Sigmoid colon (tissue), 6 donors: ENCODE measurements at regions not wholly inside any gene's neighbourhood (a gene's known extent, or its start where the extent isn't known, plus 50 kb on each side); places are given as distances from the start of the nearest gene placed in this dataset.

Experiments used
- DNase-seq: peaks from one replicate; pipeline ENCODE4 v3.0.0-alpha.2; 2019
- H3K27ac ChIP-seq, 4 donors: fragments of 200-600 bp; sonication (generic); one replicate each; pipeline ENCODE4 v1.5.1; 2016 to 2019; ENCODE audit warnings: mild to moderate bottlenecking in 1 of 4
- H3K27me3 ChIP-seq, 3 donors: fragments of 200-600 bp; sonication (generic); one replicate each; pipeline ENCODE4 v1.5.1; 2019; ENCODE audit warnings: mild to moderate bottlenecking in 1 of 3
- H3K36me3 ChIP-seq, 4 donors: fragments of 200-600 bp; sonication (generic); one replicate each; pipeline ENCODE4 v1.5.1; 2016 to 2019
- H3K4me1 ChIP-seq, 4 donors: fragments of 200-600 bp; sonication (generic); one replicate each; pipeline ENCODE4 v1.5.1; 2017 to 2019
- H3K4me3 ChIP-seq, 4 donors: fragments of 200-600 bp; sonication (generic); one replicate each; pipeline ENCODE4 v1.5.1; 2017 to 2019; ENCODE audit warnings: mild to moderate bottlenecking in 2 of 4, moderate library complexity in 1 of 4
- H3K9me3 ChIP-seq, 4 donors: fragments of 200-600 bp in 3 of 4; sonication (generic) in 3 of 4; one replicate each; pipeline versions ENCODE4 v1.5.1 to v1.6.1; 2013 to 2019
- CTCF ChIP-seq, 4 experiments: fragments of 450-650 bp in 3 of 4; fragments of 200-600 bp in 1 of 4; IDR thresholded peaks; one replicate each; pipeline ENCODE4 v1.5.1; 2016 to 2019; ENCODE audit warnings: antibody characterized with exemption in 4 of 4, mild to moderate bottlenecking in 3 of 4, moderate library complexity in 2 of 4
- EP300 ChIP-seq, 4 donors: sonication (generic); formaldehyde crosslinking; IDR thresholded peaks; one replicate each; pipeline ENCODE4 v1.6.1; 2017; ENCODE audit warnings: antibody characterized with exemption in 4 of 4
- POLR2A ChIP-seq, 2 donors: fragments of 450-650 bp; IDR thresholded peaks; one replicate each; pipeline ENCODE4 v1.6.1; 2016; ENCODE audit warnings: antibody characterized with exemption in 2 of 2, mild to moderate bottlenecking in 2 of 2, moderate library complexity in 2 of 2
- POLR2AphosphoS5 ChIP-seq, 4 donors: sonication (generic); formaldehyde crosslinking; IDR thresholded peaks; one replicate each; pipeline ENCODE4 v1.6.1; 2017; ENCODE audit warnings: antibody characterized with exemption in 4 of 4
- WGBS, 2 donors: extraction: QIAGEN DNeasy Blood & Tissue Kit; methylation state at CpG; one replicate each; pipeline ENCODE4 v1.1.7; 2013; 5-methylcytosine and 5-hydroxymethylcytosine counted together
- intact Hi-C: fragments of 100-400 bp; cut with DNase I; formaldehyde crosslinking; loops from one replicate; pipeline ENCODE4 v1.15.1; 2023
- donor health status: healthy with polysubstance abuse.
- donor health status: healthy.

GRCh38 chr7:17598846-17599245 is 300.4 kb downstream of the AHR start:
- H3K4me3 ChIP-seq = no peak overlapping the region
- no peaks in the 10 kb centered on the region for H3K36me3 ChIP-seq
- H3K27ac ChIP-seq = no peak overlapping the region
- H3K4me1 ChIP-seq = no peaks in the 10 kb centered on the region
- TF ChIP-seq CTCF (IDR thresholded peaks at IDR 0.05) = no peak
- no peak for TF ChIP-seq EP300 (IDR thresholded peaks at IDR 0.05)
- H3K9me3 ChIP-seq = no peaks in the 10 kb centered on the region
- no peaks in the 10 kb centered on the region for H3K27me3 ChIP-seq
- no peak for DNase-seq
- intact Hi-C loops = no loop called here

DNA sequence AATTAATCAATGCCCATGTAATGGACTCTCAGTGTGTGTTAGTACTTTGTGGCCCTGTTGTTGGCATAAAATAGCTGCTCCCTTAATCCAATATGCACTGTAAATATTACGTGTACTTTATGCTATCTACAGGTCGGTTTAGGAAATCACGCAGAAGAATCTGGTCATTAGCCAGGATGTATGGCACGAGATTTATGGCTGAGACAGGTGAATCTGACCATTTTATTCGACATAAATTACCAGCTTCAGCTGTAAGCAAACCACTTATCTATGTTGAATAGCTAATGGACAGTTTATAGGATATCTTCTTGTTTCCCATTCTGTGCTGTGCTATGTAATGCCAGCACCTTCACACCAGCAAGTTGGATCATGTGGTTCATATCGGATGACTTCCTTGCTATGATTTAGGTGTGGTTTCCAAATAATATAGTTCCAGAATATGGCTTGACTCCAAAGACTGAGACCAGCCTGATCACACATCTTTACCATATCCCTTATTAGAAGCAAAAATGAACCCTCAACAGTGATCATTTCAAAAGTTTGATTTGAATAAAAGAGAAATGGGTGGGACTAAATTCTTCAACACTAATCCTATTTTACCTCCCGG is 301.4 kb downstream of the AHR start:
- WGBS, 2 donors = 59 to 71% methylated on average over 7 of the region's 7 CpGs
- Histone ChIP-seq H3K9me3 (no peaks in the 10 kb centered on the region), H3K27ac (no peak overlapping the region), H3K4me1 (no peaks in the 10 kb centered on the region), H3K36me3 (no peaks in the 10 kb centered on the region), H3K4me3 (no peak overlapping the region), H3K27me3 (no peaks in the 10 kb centered on the region)
- intact Hi-C loops = no loop called here
- DNase-seq = no peak
- TF ChIP-seq POLR2AphosphoS5 (IDR thresholded peaks at IDR 0.05) (no peak), EP300 (IDR thresholded peaks at IDR 0.05) (no peak), CTCF (IDR thresholded peaks at IDR 0.05) (no peak), POLR2A (IDR thresholded peaks at IDR 0.05) (no peak)

DNA sequence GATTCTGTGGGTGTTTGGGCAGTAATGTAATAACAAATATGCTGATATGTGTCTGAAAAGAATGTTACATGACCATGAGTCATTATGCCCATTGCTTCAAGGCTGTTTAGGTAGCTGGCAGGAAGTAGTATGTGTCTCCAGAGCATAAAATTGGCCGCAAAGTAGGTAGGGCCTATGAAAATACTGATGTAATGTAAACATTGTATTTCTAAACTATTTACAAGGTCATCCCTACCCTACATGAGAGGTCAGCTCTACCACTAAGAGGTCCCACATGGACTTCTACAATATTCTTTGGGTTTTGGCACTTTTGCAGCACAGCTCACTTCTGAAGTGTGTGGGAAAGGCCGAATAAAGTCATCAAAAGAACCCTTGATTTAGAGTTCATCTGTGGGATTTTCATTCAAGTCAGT is 301.9 kb downstream of the AHR start:
- H3K36me3 ChIP-seq = no peaks in the 10 kb centered on the region
- intact Hi-C loops = no loop called here
- WGBS, 2 donors = 51 to 63% methylated on average over 2 of the region's 2 CpGs
- no peaks in the 10 kb centered on the region for H3K9me3 ChIP-seq
- no peak overlapping the region for H3K27ac ChIP-seq
- H3K27me3 ChIP-seq = no peaks in the 10 kb centered on the region
- H3K4me3 ChIP-seq = no peak overlapping the region
- TF ChIP-seq EP300 (IDR thresholded peaks at IDR 0.05) (no peak), CTCF (IDR thresholded peaks at IDR 0.05) (no peak), POLR2AphosphoS5 (IDR thresholded peaks at IDR 0.05) (no peak), POLR2A (IDR thresholded peaks at IDR 0.05) (no peak)
- no peak for DNase-seq
- no peaks in the 10 kb centered on the region for H3K4me1 ChIP-seq

GRCh38 chr7:17601921-17602320 is 303.5 kb downstream of the AHR start:
- H3K9me3 ChIP-seq = no peaks in the 10 kb centered on the region
- no peaks in the 10 kb centered on the region for H3K36me3 ChIP-seq
- intact Hi-C loops = no loop called here
- DNase-seq = no peak
- H3K4me3 ChIP-seq = no peak overlapping the region
- TF ChIP-seq POLR2AphosphoS5 (IDR thresholded peaks at IDR 0.05) = no peak
- TF ChIP-seq POLR2A (IDR thresholded peaks at IDR 0.05) = no peak
- no peak for TF ChIP-seq CTCF (IDR thresholded peaks at IDR 0.05)
- H3K27me3 ChIP-seq = no peaks in the 10 kb centered on the region
- WGBS, 2 donors = 96 to 100% methylated on average over 1 of the region's 1 CpG
- no peaks in the 10 kb centered on the region for H3K4me1 ChIP-seq
- no peak overlapping the region for H3K27ac ChIP-seq

DNA sequence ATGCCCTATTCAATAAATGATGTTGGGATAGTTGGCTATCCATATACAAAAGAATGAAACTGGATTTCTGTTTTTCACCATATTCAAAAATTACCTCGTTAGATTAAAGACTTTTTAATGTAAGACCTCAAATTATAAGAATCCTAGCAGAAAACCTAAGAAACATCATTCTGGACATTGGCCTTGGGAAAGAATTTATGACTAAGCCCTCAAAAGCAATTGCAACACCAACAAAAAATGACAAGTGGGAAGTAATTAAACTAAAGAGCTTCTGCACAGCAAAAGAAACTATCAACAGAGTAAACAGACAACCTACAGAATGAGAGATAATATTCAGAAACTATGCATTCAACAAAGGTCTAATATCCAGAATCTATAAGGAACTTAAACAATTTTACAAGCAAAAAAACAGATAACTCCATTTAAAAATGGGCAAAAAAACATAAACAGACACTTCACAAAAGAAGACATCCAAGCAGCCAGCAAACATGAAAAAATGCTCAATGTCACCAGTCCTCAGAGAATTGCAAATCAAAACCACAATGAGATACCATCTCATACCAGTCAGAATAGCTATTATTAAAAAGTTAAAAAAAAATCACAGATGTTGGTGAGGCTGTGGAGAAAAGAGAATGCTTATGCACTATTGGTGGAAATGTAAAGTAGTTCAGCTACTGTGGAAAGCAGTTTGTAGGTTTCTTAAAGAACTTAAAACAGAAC is 309.8 kb downstream of the AHR start:
- 70 to 75% methylated on average over 1 of the region's 1 CpG for WGBS, 2 donors
- Histone ChIP-seq H3K27ac (no peak overlapping the region), H3K4me3 (no peak overlapping the region), H3K4me1 (no peaks in the 10 kb centered on the region), H3K27me3 (no peaks in the 10 kb centered on the region), H3K9me3 (no peaks in the 10 kb centered on the region), H3K36me3 (no peaks in the 10 kb centered on the region)
- intact Hi-C loops = no loop called here
- TF ChIP-seq POLR2AphosphoS5 (IDR thresholded peaks at IDR 0.05) (no peak), CTCF (IDR thresholded peaks at IDR 0.05) (no peak), EP300 (IDR thresholded peaks at IDR 0.05) (no peak), POLR2A (IDR thresholded peaks at IDR 0.05) (no peak)
- no peak for DNase-seq
